ENCODE measurements at regions not wholly inside any gene's neighbourhood (a gene's known extent, or its start where the extent isn't known, plus 50 kb on each side); places are given as distances from the start of the nearest gene placed in this dataset.
"Not testable (repeated sequence)": the region's sequence is repeated elsewhere in the genome, so short reads cannot be mapped to it uniquely, and the experiment has no call there.

DNA sequence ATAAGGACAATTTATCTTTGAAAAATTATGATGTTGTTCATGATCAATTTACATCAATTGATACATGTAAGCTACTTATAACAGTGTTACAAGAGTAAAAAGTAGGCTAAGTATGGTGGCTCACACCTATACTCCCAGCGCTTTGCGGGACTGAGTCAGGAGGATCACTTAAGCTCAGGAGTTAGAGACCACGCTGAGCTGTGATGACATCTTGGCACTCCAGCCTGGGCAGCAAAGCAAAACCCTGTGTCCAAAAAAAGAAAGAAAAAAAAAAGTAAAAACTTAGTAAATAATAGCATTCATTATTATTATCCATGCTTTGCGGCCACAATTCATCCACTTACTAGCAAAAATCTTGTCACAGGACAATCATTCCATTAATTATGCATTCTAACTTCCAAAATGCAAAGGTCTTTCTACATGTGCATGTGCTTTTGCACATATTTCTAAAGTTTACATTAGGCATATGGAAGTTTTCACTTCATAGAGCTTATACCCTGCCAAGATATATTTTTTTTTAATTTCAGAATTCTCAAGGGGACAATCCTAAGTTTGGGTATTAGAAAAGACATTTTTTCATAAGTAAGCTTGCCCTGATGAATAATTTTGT is 243.3 kb upstream of the RARB start:
- Histone ChIP-seq H3K9me3 (ENCODE audit: control insufficient read depth, low read length) (no peaks in the 10 kb centered on the region), H3K4me3 (ENCODE audit: low read length) (no peak overlapping the region), H3K36me3 (ENCODE audit: control insufficient read depth, insufficient read depth, low read length, severe bottlenecking) (no peaks in the 10 kb centered on the region), H3K9ac (ENCODE audit: low read length) (no peak overlapping the region), H3K27me3 (replicated peaks; ENCODE audit: control insufficient read depth, insufficient read depth, low read length) (no peaks in the 10 kb centered on the region), H3K4me1 (ENCODE audit: control insufficient read depth, insufficient read depth, low read length) (no peaks in the 10 kb centered on the region)
- no peak for DNase-seq (ENCODE audit: low read depth)

DNA sequence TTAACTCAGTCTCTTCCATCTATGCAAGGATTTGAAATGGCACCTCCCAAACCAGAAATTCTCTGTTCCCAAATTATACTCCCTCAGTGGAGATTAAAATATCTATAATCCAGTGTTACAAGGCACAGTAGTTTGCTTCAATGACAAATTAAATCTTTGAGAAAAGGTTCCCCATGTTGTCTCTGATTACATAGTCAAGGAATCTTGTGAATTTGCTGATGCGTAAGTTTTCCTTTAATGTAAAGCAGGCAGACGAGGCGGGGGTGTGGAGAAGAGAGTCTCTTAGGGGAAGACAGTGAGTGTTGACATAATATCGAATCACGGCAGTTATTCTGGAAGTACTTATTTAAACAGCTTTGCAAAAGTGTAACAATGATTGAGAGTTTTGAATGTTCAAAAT is 236.4 kb upstream of the RARB start:
- H3K4me1 ChIP-seq (ENCODE audit: control insufficient read depth, insufficient read depth, low read length): no peaks in the 10 kb centered on the region
- H3K27me3 ChIP-seq (replicated peaks; ENCODE audit: control insufficient read depth, insufficient read depth, low read length): no peaks in the 10 kb centered on the region
- no peaks in the 10 kb centered on the region for H3K9me3 ChIP-seq (ENCODE audit: control insufficient read depth, low read length)
- no peak overlapping the region for H3K9ac ChIP-seq (ENCODE audit: low read length)
- H3K36me3 ChIP-seq (ENCODE audit: control insufficient read depth, insufficient read depth, low read length, severe bottlenecking): no peaks in the 10 kb centered on the region
- DNase-seq (ENCODE audit: low read depth): no peak
- no peak overlapping the region for H3K4me3 ChIP-seq (ENCODE audit: low read length)

DNA sequence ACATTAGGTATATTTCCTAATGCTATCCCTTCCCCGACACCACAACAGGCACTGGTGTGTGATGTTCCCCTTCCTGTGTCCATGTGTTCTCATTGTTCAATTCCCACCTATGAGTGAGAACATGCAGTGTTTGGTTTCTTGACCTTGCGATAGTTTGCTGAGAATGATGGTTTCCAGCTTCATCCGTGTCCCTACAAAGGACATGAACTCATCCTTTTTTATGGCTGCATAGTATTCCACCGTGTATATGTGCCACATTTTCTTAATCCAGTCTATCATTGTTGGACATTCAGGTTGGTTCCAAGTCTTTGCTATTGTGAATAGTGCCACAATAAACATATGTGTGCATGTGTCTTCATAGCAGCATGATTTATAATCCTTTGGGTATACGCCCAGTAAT is 228.5 kb upstream of the RARB start:
- not testable (repeated sequence) for H3K9ac ChIP-seq (ENCODE audit: low read length); H3K4me3 ChIP-seq (ENCODE audit: low read length); H3K4me1 ChIP-seq (ENCODE audit: control insufficient read depth, insufficient read depth, low read length); H3K36me3 ChIP-seq (ENCODE audit: control insufficient read depth, insufficient read depth, low read length, severe bottlenecking); DNase-seq (ENCODE audit: low read depth); H3K27me3 ChIP-seq (replicated peaks; ENCODE audit: control insufficient read depth, insufficient read depth, low read length); H3K9me3 ChIP-seq (ENCODE audit: control insufficient read depth, low read length)

DNA sequence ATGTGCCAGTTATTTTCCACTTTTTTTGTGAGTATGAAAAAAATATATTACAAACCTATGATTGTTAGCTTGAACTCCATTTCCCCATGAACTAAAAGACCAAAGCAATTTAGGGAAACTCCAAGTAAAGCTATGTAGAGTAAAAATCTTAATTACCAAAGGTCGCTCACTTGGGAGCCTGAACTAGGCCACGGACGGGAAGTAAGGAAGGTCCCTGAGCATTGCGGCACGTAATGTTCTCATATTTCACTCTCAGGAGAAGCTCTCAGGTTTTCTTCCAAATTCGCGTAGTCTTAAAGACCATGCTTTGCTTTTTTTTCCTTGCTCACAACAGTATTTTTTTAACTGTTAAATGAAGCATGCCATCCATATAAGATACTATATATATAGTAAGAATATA is 215.3 kb upstream of the RARB start:
- Histone ChIP-seq H3K4me1 (ENCODE audit: control insufficient read depth, insufficient read depth, low read length) (no peaks in the 10 kb centered on the region), H3K9me3 (ENCODE audit: control insufficient read depth, low read length) (no peaks in the 10 kb centered on the region), H3K36me3 (ENCODE audit: control insufficient read depth, insufficient read depth, low read length, severe bottlenecking) (no peaks in the 10 kb centered on the region), H3K4me3 (ENCODE audit: low read length) (no peak overlapping the region), H3K9ac (ENCODE audit: low read length) (no peak overlapping the region), H3K27me3 (replicated peaks; ENCODE audit: control insufficient read depth, insufficient read depth, low read length) (no peaks in the 10 kb centered on the region)
- no peak for DNase-seq (ENCODE audit: low read depth)

DNA sequence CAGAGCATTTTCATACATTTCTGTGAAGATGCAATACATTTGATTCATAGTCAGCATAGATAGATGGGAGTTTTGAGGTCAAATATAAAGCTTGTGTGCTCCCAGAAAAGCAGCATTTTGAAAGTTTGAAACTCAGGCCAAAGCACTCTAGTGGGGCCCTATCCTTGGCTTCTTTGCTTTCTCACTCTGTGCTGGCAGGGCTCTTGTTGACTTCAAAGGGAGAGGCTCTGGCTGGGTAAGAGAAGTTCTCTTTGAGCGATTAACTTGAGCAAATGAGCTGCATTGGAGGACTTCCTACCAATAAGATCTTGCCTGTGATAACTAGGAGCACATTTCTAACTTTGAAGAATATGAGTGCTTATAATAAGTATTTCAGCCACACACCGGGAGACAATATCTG is 214.0 kb upstream of the RARB start:
- peak; percentile 14 for DNase-seq (ENCODE audit: low read depth)
- H3K36me3 ChIP-seq (ENCODE audit: control insufficient read depth, insufficient read depth, low read length, severe bottlenecking): no peaks in the 10 kb centered on the region
- H3K9me3 ChIP-seq (ENCODE audit: control insufficient read depth, low read length): no peaks in the 10 kb centered on the region
- no peak overlapping the region for H3K9ac ChIP-seq (ENCODE audit: low read length)
- H3K4me1 ChIP-seq (ENCODE audit: control insufficient read depth, insufficient read depth, low read length): no peaks in the 10 kb centered on the region
- H3K4me3 ChIP-seq (ENCODE audit: low read length): no peak overlapping the region
- H3K27me3 ChIP-seq (replicated peaks; ENCODE audit: control insufficient read depth, insufficient read depth, low read length): no peaks in the 10 kb centered on the region

DNA sequence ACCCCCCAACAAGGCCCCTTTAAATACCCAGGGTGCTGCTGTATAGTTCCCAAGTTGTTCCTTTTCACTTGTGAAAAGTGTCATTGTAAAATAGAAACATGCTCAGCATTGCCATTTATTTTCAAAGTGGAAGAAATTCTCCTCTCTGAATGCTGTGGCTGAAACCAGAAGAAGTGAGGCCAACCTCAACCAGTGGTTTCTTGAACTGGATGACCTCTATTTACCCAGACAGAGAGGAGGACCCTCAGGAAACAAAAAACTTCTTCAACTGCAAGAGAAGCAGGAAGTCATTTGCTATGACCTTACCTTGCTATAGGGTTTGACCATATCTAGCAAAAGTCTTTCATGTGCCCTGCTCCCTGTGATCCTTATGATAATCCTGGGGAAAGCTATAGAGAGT is 209.7 kb upstream of the RARB start:
- Histone ChIP-seq H3K4me1 (ENCODE audit: control insufficient read depth, insufficient read depth, low read length) (no peaks in the 10 kb centered on the region), H3K9ac (ENCODE audit: low read length) (no peak overlapping the region), H3K9me3 (ENCODE audit: control insufficient read depth, low read length) (no peaks in the 10 kb centered on the region), H3K27me3 (replicated peaks; ENCODE audit: control insufficient read depth, insufficient read depth, low read length) (no peaks in the 10 kb centered on the region), H3K4me3 (ENCODE audit: low read length) (no peak overlapping the region), H3K36me3 (ENCODE audit: control insufficient read depth, insufficient read depth, low read length, severe bottlenecking) (no peaks in the 10 kb centered on the region)
- DNase-seq (ENCODE audit: low read depth): no peak

- H3K27me3 ChIP-seq (replicated peaks; ENCODE audit: control insufficient read depth, insufficient read depth, low read length): no peaks in the 10 kb centered on the region
- no peak overlapping the region for H3K9ac ChIP-seq (ENCODE audit: low read length)
- no peaks in the 10 kb centered on the region for H3K9me3 ChIP-seq (ENCODE audit: control insufficient read depth, low read length)
- H3K36me3 ChIP-seq (ENCODE audit: control insufficient read depth, insufficient read depth, low read length, severe bottlenecking): no peaks in the 10 kb centered on the region
- DNase-seq (ENCODE audit: low read depth): no peak
- no peaks in the 10 kb centered on the region for H3K4me1 ChIP-seq (ENCODE audit: control insufficient read depth, insufficient read depth, low read length)
- no peak overlapping the region for H3K4me3 ChIP-seq (ENCODE audit: low read length)
These were observed 201.3 kb upstream of the RARB start for GRCh38 chr3:25226747-25227146.

DNA sequence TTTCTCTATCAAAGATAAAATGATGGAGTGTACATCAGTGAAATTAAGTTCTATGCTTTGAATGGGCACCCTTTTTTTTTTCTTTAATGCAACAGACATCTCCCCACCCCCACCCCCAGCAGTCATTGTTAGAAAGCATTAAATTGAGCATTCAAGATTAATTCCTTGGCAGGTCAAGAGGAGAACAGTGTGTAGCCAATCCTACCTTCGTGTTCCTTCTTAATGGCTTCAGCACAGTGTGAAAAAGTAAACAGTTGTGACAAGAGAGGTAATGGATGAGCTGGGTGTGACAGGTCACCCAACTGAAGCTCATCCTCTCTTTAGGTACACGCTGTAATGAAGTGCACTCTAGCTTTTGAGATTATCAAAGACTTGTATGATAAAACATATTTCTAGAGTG is 198.5 kb upstream of the RARB start:
- H3K36me3 ChIP-seq (ENCODE audit: control insufficient read depth, insufficient read depth, low read length, severe bottlenecking): no peaks in the 10 kb centered on the region
- no peak for DNase-seq (ENCODE audit: low read depth)
- H3K4me1 ChIP-seq (ENCODE audit: control insufficient read depth, insufficient read depth, low read length): no peaks in the 10 kb centered on the region
- no peaks in the 10 kb centered on the region for H3K9me3 ChIP-seq (ENCODE audit: control insufficient read depth, low read length)
- no peaks in the 10 kb centered on the region for H3K27me3 ChIP-seq (replicated peaks; ENCODE audit: control insufficient read depth, insufficient read depth, low read length)
- no peak overlapping the region for H3K4me3 ChIP-seq (ENCODE audit: low read length)
- H3K9ac ChIP-seq (ENCODE audit: low read length): no peak overlapping the region

- Histone ChIP-seq H3K27me3 (replicated peaks; ENCODE audit: control insufficient read depth, insufficient read depth, low read length) (no peaks in the 10 kb centered on the region), H3K4me3 (ENCODE audit: low read length) (no peak overlapping the region), H3K9me3 (ENCODE audit: control insufficient read depth, low read length) (no peaks in the 10 kb centered on the region), H3K9ac (ENCODE audit: low read length) (no peak overlapping the region), H3K4me1 (ENCODE audit: control insufficient read depth, insufficient read depth, low read length) (no peaks in the 10 kb centered on the region), H3K36me3 (ENCODE audit: control insufficient read depth, insufficient read depth, low read length, severe bottlenecking) (no peaks in the 10 kb centered on the region)
- peak; percentile 26 for DNase-seq (ENCODE audit: low read depth)
These were observed 193.0 kb upstream of the RARB start for GRCh38 chr3:25235031-25235430.

DNA sequence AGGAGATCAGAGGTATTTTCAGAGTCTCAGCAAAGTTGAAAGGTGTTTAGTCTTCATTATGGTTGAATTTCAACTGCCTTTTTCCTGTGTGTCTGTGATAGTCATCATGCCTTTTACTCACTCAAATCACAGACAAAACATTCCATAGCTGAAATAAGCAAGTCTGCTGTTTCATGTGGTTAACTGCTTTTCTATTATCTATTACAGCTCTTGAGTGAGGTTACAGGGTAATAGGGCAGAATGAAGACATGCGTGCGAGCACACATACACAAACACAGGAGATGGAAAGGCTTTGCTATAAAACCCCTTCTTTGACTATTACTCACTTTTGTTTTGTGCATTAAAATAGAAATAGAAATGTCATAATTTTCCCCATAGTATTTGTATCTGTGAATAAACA is 192.6 kb upstream of the RARB start:
- H3K4me3 ChIP-seq (ENCODE audit: low read length): no peak overlapping the region
- no peaks in the 10 kb centered on the region for H3K36me3 ChIP-seq (ENCODE audit: control insufficient read depth, insufficient read depth, low read length, severe bottlenecking)
- H3K27me3 ChIP-seq (replicated peaks; ENCODE audit: control insufficient read depth, insufficient read depth, low read length): no peaks in the 10 kb centered on the region
- H3K9ac ChIP-seq (ENCODE audit: low read length): no peak overlapping the region
- no peaks in the 10 kb centered on the region for H3K9me3 ChIP-seq (ENCODE audit: control insufficient read depth, low read length)
- peak; percentile 3 for DNase-seq (ENCODE audit: low read depth)
- no peaks in the 10 kb centered on the region for H3K4me1 ChIP-seq (ENCODE audit: control insufficient read depth, insufficient read depth, low read length)

- Histone ChIP-seq H3K4me3 (ENCODE audit: low read length) (no peak overlapping the region), H3K9me3 (ENCODE audit: control insufficient read depth, low read length) (no peaks in the 10 kb centered on the region)
- DNase-seq (ENCODE audit: low read depth): no peak
These were observed 190.5 kb upstream of the RARB start for GRCh38 chr3:25237602-25238001.

GRCh38 chr3:25239042-25239441 is 189.0 kb upstream of the RARB start:
- Histone ChIP-seq H3K36me3 (ENCODE audit: control insufficient read depth, insufficient read depth, low read length, severe bottlenecking) (no peaks in the 10 kb centered on the region), H3K4me3 (ENCODE audit: low read length) (no peak overlapping the region), H3K27me3 (replicated peaks; ENCODE audit: control insufficient read depth, insufficient read depth, low read length) (no peaks in the 10 kb centered on the region), H3K4me1 (ENCODE audit: control insufficient read depth, insufficient read depth, low read length) (no peaks in the 10 kb centered on the region), H3K9me3 (ENCODE audit: control insufficient read depth, low read length) (no peaks in the 10 kb centered on the region), H3K9ac (ENCODE audit: low read length) (no peak overlapping the region)
- no peak for DNase-seq (ENCODE audit: low read depth)

More at GRCh38 chr3:25237602-25238001, 190.5 kb upstream of the RARB start:
- no peaks in the 10 kb centered on the region for H3K4me1 ChIP-seq (ENCODE audit: control insufficient read depth, insufficient read depth, low read length)
- H3K9ac ChIP-seq (ENCODE audit: low read length): no peak overlapping the region
- no peaks in the 10 kb centered on the region for H3K27me3 ChIP-seq (replicated peaks; ENCODE audit: control insufficient read depth, insufficient read depth, low read length)
- H3K36me3 ChIP-seq (ENCODE audit: control insufficient read depth, insufficient read depth, low read length, severe bottlenecking): no peaks in the 10 kb centered on the region
